ENCODE measurements at regions not wholly inside any gene's neighbourhood (a gene's known extent, or its start where the extent isn't known, plus 50 kb on each side); places are given as distances from the start of the nearest gene placed in this dataset.

GRCh38 chr18:64449434-64449833 is 300.5 kb upstream of the LINC00305 start:
- Mint-ChIP-seq H3K36me3 (ENCODE audit: insufficient read depth in 1 of 3, low read depth in 3 of 3) (peaks cover 0 to 7% (median 0%) of the 10 kb centered on the region in 3 experiments; a peak in 3 of 7 replicates), H3K27me3 (ENCODE audit: low read depth) (no peaks in the 10 kb centered on the region), H3K9me3 (peaks cover 1 to 10% of the 10 kb centered on the region in 2 experiments; a peak in 3 of 5 replicates), H3K27ac (no peak overlapping the region), H3K4me3 (no peak overlapping the region), H3K4me1 (peaks cover 7% of the 10 kb centered on the region in 2 experiments; a peak in 3 of 4 replicates)
- Histone ChIP-seq H3K14ac (ENCODE audit: insufficient read depth, low read length) (no peak overlapping the region), H3K4me1 (ENCODE audit: insufficient read depth, low read length) (peaks cover 3% of the 10 kb centered on the region; the same call in 1 of the 2 replicates), H2BK5ac (ENCODE audit: insufficient read length, low read length) (no peak overlapping the region), H3K23ac (ENCODE audit: insufficient read length, low read depth, low read length) (no peak overlapping the region), H3K9me3 (ENCODE audit: control insufficient read depth, low read depth, low read length) (no peaks in the 10 kb centered on the region), H3K18ac (ENCODE audit: insufficient read length, low read depth, low read length) (no peak overlapping the region), H4K8ac (replicated peaks; ENCODE audit: insufficient read length, low read depth, low read length) (no peak overlapping the region), H3K4me2 (ENCODE audit: insufficient read depth, insufficient read length, low read length) (no peak overlapping the region), H3K56ac (ENCODE audit: insufficient read length, low read depth, low read length) (no peak overlapping the region), H3K27me3 (ENCODE audit: insufficient read depth, low read length) (no peaks in the 10 kb centered on the region), H3K9ac (ENCODE audit: extremely low read depth, insufficient read length, low read length) (no peak overlapping the region), H4K91ac (ENCODE audit: insufficient read length, low read depth, low read length) (no peak overlapping the region), H3K79me2 (ENCODE audit: insufficient read depth, low read length) (no peaks in the 10 kb centered on the region), H3K4ac (ENCODE audit: low read depth, low read length) (no peak overlapping the region), H2AFZ (ENCODE audit: low read length) (no peak overlapping the region), H3K79me1 (ENCODE audit: insufficient read depth, low read depth, low read length, poor library complexity, severe bottlenecking) (no peaks in the 10 kb centered on the region), H2BK20ac (ENCODE audit: low read depth, low read length, poor library complexity, severe bottlenecking) (no peak overlapping the region), H3T11ph (ENCODE audit: low read length) (no peak overlapping the region), H2BK120ac (ENCODE audit: low read depth, low read length, poor library complexity, severe bottlenecking) (no peak overlapping the region), H3K23me2 (ENCODE audit: insufficient read length, low read depth, low read length, poor library complexity, severe bottlenecking) (no peaks in the 10 kb centered on the region), H4K5ac (ENCODE audit: insufficient read length, low read depth, low read length) (no peak overlapping the region), H4K20me1 (ENCODE audit: control insufficient read depth, insufficient read depth, insufficient read length) (no peaks in the 10 kb centered on the region), H3K27ac (ENCODE audit: insufficient read length, low read depth, low read length) (no peak overlapping the region), H2BK12ac (ENCODE audit: insufficient read length, low read depth, low read length) (no peak overlapping the region), H2BK15ac (ENCODE audit: low read depth, low read length) (no peak overlapping the region), H2AK5ac (ENCODE audit: insufficient read length, low read length) (no peak overlapping the region)
- TF ChIP-seq CTCF (conservative IDR thresholded peaks at IDR 0.05) = no peak
- WGBS (ENCODE audit: extremely low coverage, insufficient read length, low lambda C conversion rate) = no CpG with 5 or more reads among the region's 1 CpG
- no peak for DNase-seq
